Limb (tissue), 2 donors: ENCODE measurements at regions not wholly inside any gene's neighbourhood (a gene's known extent, or its start where the extent isn't known, plus 50 kb on each side); places are given as distances from the start of the nearest gene placed in this dataset.

Source experiments
- DNase-seq, 2 donors: peaks; one replicate each; pipeline ENCODE4 v3.0.0-alpha.2; 2016; ENCODE audit errors: extremely low spot score in 2 of 2

- peak in 1 of 2 donors; percentile 68 for DNase-seq
Observed at GRCh38 chr20:56995635-56996075, 270.8 kb downstream of the BMP7 start.

GRCh38 chr20:56996533-56996932 is 269.9 kb downstream of the BMP7 start:
- DNase-seq = no peak

GRCh38 chr20:56998438-56998837 is 268.0 kb downstream of the BMP7 start:
- no peak for DNase-seq

GRCh38 chr20:57000441-57000968 is 265.9 kb downstream of the BMP7 start:
- DNase-seq = no peak

- no peak for DNase-seq
Observed at GRCh38 chr20:57001126-57001767, 265.2 kb downstream of the BMP7 start.

GRCh38 chr20:57002066-57002570 is 264.3 kb downstream of the BMP7 start:
- DNase-seq = no peak

- no peak for DNase-seq
Observed at GRCh38 chr20:57003012-57003411, 263.4 kb downstream of the BMP7 start.

- no peak for DNase-seq
Observed at GRCh38 chr20:57004416-57004815, 262.0 kb downstream of the BMP7 start.

GRCh38 chr20:57004951-57005933 is 261.2 kb downstream of the BMP7 start:
- no peak for DNase-seq

- no peak for DNase-seq
Observed at GRCh38 chr20:57006411-57007170, 259.9 kb downstream of the BMP7 start.

GRCh38 chr20:57007171-57007540 is 259.3 kb downstream of the BMP7 start:
- DNase-seq = no peak

GRCh38 chr20:57008217-57008616 is 258.2 kb downstream of the BMP7 start:
- DNase-seq = no peak

GRCh38 chr20:57009355-57009754 is 257.1 kb downstream of the BMP7 start:
- DNase-seq = no peak

GRCh38 chr20:57009775-57010174 is 256.7 kb downstream of the BMP7 start:
- DNase-seq = no peak

GRCh38 chr20:57012691-57013090 is 253.8 kb downstream of the BMP7 start:
- no peak for DNase-seq

GRCh38 chr20:57013217-57013616 is 253.2 kb downstream of the BMP7 start:
- no peak for DNase-seq

GRCh38 chr20:57013741-57014140 is 252.7 kb downstream of the BMP7 start:
- peak in 1 of 2 donors; percentile 43 for DNase-seq

GRCh38 chr20:57020364-57020763 is 246.1 kb downstream of the BMP7 start:
- DNase-seq = no peak

GRCh38 chr20:57022306-57022705 is 244.1 kb downstream of the BMP7 start:
- DNase-seq = no peak

GRCh38 chr20:57023007-57023406 is 243.4 kb downstream of the BMP7 start:
- DNase-seq = no peak

- no peak for DNase-seq
Observed at GRCh38 chr20:57023997-57024396, 242.4 kb downstream of the BMP7 start.
